H1 (cell line): ENCODE measurements at regions not wholly inside any gene's neighbourhood (a gene's known extent, or its start where the extent isn't known, plus 50 kb on each side); places are given as distances from the start of the nearest gene placed in this dataset.

Source experiments
- CTCF ChIA-PET: fragments of 300-600 bp; sonication (Branson Sonifier 250); formaldehyde crosslinking; loops from one replicate; lab custom pipeline; 2021; ENCODE audit not compliant: partially characterized antibody; lab: Charles Lee
- POLR2A ChIA-PET: fragments of 300-600 bp; sonication (Branson Sonifier 250); formaldehyde crosslinking; loops from one replicate; lab custom pipeline; 2021; ENCODE audit warnings: inconsistent platforms; ENCODE audit not compliant: partially characterized antibody; lab: Charles Lee
- DNase-seq, 2 experiments: peaks; one replicate each; pipeline versions ENCODE4 v3.0.0 to v3.0.0-alpha.2; 2010 to 2022; ENCODE audit warnings: low spot score in 2 of 2, low read depth in 1 of 2, mixed read lengths in 1 of 2
- FAIRE-seq: peaks from 2 replicates; lab custom pipeline; 2011; peaks lifted over from hg19 to GRCh38; lab: Jason Lieb, UNC
- H2AFZ ChIP-seq: 2 replicates; pipeline ENCODE4 v1.8.1; 2012; ENCODE audit warnings: low read length, inconsistent platforms
- H2AK5ac ChIP-seq: 2 replicates; pipeline ENCODE4 v1.6.1; 2013; ENCODE audit warnings: low read depth, low read length
- H2BK120ac ChIP-seq: replicated peaks from 2 replicates; pipeline ENCODE3; 2013; ENCODE audit warnings: low read depth, low read length, inconsistent platforms
- H2BK12ac ChIP-seq: 2 replicates; pipeline ENCODE4 v1.6.1; 2013; ENCODE audit warnings: low read depth, low read length
- H2BK15ac ChIP-seq: 2 replicates; pipeline ENCODE4 v1.6.1; 2013; ENCODE audit warnings: low read length
- H2BK20ac ChIP-seq: 2 replicates; pipeline ENCODE4 v1.6.1; 2013; ENCODE audit warnings: low read length
- H2BK5ac ChIP-seq: 2 replicates; pipeline ENCODE4 v1.6.1; 2013; ENCODE audit warnings: low read depth, low read length
- H3K14ac ChIP-seq: 2 replicates; pipeline ENCODE4 v1.6.1; 2013; ENCODE audit warnings: inconsistent platforms; ENCODE audit not compliant: insufficient read length
- H3K18ac ChIP-seq: 2 replicates; pipeline ENCODE4 v1.6.1; 2013; ENCODE audit warnings: low read length; ENCODE audit errors: extremely low read depth
- H3K23ac ChIP-seq: 2 replicates; pipeline ENCODE4 v1.6.1; 2013; ENCODE audit warnings: inconsistent platforms; ENCODE audit not compliant: insufficient read length
- H3K23me2 ChIP-seq: 2 replicates; pipeline ENCODE4 v1.6.1; 2013; ENCODE audit warnings: low read depth, low read length
- H3K27ac ChIP-seq: 2 replicates; pipeline ENCODE4 v1.6.1; 2011; ENCODE audit warnings: low read depth, low read length, inconsistent platforms
- H3K27me3 ChIP-seq, 4 experiments: replicated peaks in 1 of 4; 1 replicate in 1 of 4; 2 replicates in 3 of 4; pipeline versions ENCODE4 v1.6.1 to v1.8.1; 2011 to 2013; ENCODE audit warnings: low read length in 3 of 4, mild to moderate bottlenecking in 3 of 4, inconsistent platforms in 2 of 4, mixed read lengths in 2 of 4, moderate library complexity in 1 of 4; ENCODE audit not compliant: control insufficient read depth in 3 of 4, insufficient read depth in 3 of 4; ENCODE audit errors: extremely low read depth in 1 of 4
- H3K36me3 ChIP-seq, 4 experiments: 2 replicates each; pipeline versions ENCODE4 v1.6.1 to v1.8.1; 2011 to 2013; ENCODE audit warnings: mild to moderate bottlenecking in 4 of 4, low read length in 3 of 4, moderate library complexity in 2 of 4, control low read depth in 1 of 4, inconsistent platforms in 1 of 4; ENCODE audit not compliant: insufficient read depth in 4 of 4, control insufficient read depth in 2 of 4
- H3K4ac ChIP-seq: replicated peaks from 2 replicates; pipeline ENCODE3; 2013; ENCODE audit warnings: low read length, low read depth, mixed read lengths, inconsistent platforms; ENCODE audit not compliant: insufficient read length
- H3K4me1 ChIP-seq, 4 experiments: replicated peaks in 1 of 4; 1 replicate in 1 of 4; 2 replicates in 3 of 4; pipeline versions ENCODE4 v1.6.1 to v1.8.1; 2011 to 2013; ENCODE audit warnings: low read length in 3 of 4, inconsistent platforms in 2 of 4, mixed read lengths in 1 of 4; ENCODE audit not compliant: insufficient read depth in 4 of 4, control insufficient read depth in 3 of 4
- H3K4me2 ChIP-seq, 2 experiments: 2 replicates each; pipeline versions ENCODE4 v1.6.1 to v1.8.1; 2011 to 2013; ENCODE audit warnings: low read depth in 2 of 2, low read length in 2 of 2, control low read depth in 1 of 2, inconsistent platforms in 1 of 2, mild to moderate bottlenecking in 1 of 2; ENCODE audit not compliant: insufficient read depth in 1 of 2
- H3K4me3 ChIP-seq, 4 experiments: fragments of 200-600, 300-600 bp in 1 of 4; sonication (generic), shearing (Covaris generic), sonication (Bioruptor Twin) in 1 of 4; 2 replicates each; pipeline versions ENCODE4 v1.5.1 to v1.8.1; 2011 to 2016; ENCODE audit warnings: low read length in 4 of 4, low read depth in 3 of 4, control low read depth in 2 of 4, inconsistent platforms in 2 of 4, mild to moderate bottlenecking in 2 of 4, mixed read lengths in 1 of 4, moderate library complexity in 1 of 4; ENCODE audit not compliant: insufficient read depth in 2 of 4; ENCODE audit errors: extremely low read depth in 1 of 4
- H3K56ac ChIP-seq: replicated peaks from 2 replicates; pipeline ENCODE3; 2013; ENCODE audit warnings: low read depth, mild to moderate bottlenecking, mixed read lengths, low read length, inconsistent platforms; ENCODE audit not compliant: insufficient read length
- H3K79me1 ChIP-seq: 2 replicates; pipeline ENCODE4 v1.6.1; 2013; ENCODE audit warnings: low read depth, low read length, control low read depth
- H3K79me2 ChIP-seq, 2 experiments: 2 replicates each; pipeline versions ENCODE4 v1.6.1 to v1.8.1; 2012 to 2013; ENCODE audit warnings: low read length in 2 of 2, mild to moderate bottlenecking in 2 of 2, inconsistent platforms in 1 of 2; ENCODE audit not compliant: insufficient read depth in 2 of 2, control insufficient read depth in 1 of 2
- H3K9ac ChIP-seq, 4 experiments: replicated peaks in 1 of 4; 1 replicate in 1 of 4; 2 replicates in 3 of 4; pipeline versions ENCODE4 v1.6.1 to v1.8.1; 2011 to 2013; ENCODE audit warnings: low read depth in 3 of 4, low read length in 3 of 4, control low read depth in 2 of 4, mild to moderate bottlenecking in 2 of 4, moderate library complexity in 2 of 4, inconsistent platforms in 1 of 4; ENCODE audit errors: extremely low read depth in 1 of 4
- H3K9me3 ChIP-seq, 2 experiments: 2 replicates each; pipeline versions ENCODE4 v1.6.1 to v1.8.1; 2012 to 2013; ENCODE audit warnings: mild to moderate bottlenecking in 2 of 2, moderate library complexity in 2 of 2, control low read depth in 1 of 2, inconsistent platforms in 1 of 2, low read depth in 1 of 2, low read length in 1 of 2, mixed read lengths in 1 of 2; ENCODE audit not compliant: insufficient read depth in 2 of 2
- H4K20me1 ChIP-seq, 2 experiments: replicated peaks in 1 of 2; 2 replicates each; pipeline versions ENCODE3 to v1.8.1; 2011 to 2013; ENCODE audit warnings: inconsistent platforms in 2 of 2, low read length in 2 of 2, mild to moderate bottlenecking in 1 of 2; ENCODE audit not compliant: insufficient read depth in 2 of 2, control insufficient read depth in 1 of 2
- H4K5ac ChIP-seq: 2 replicates; pipeline ENCODE4 v1.6.1; 2013; ENCODE audit warnings: low read length, low read depth, mixed read lengths, inconsistent platforms; ENCODE audit not compliant: insufficient read length
- H4K8ac ChIP-seq: 2 replicates; pipeline ENCODE4 v1.8.0; 2013; ENCODE audit warnings: mild to moderate bottlenecking, moderate library complexity, low read length, inconsistent platforms; ENCODE audit not compliant: insufficient read depth; ENCODE audit errors: extremely low read depth
- H4K91ac ChIP-seq: replicated peaks from 2 replicates; pipeline ENCODE3; 2013; ENCODE audit warnings: low read length, mixed read lengths, inconsistent platforms; ENCODE audit not compliant: insufficient read length
- ASH2L ChIP-seq: fragments of 200-600, 300-600 bp; sonication (generic); IDR thresholded peaks from one replicate; pipeline ENCODE4 v1.7.1; 2017; ENCODE audit warnings: low read length
- BCL11A ChIP-seq, 2 experiments: IDR thresholded peaks; one replicate each; pipeline ENCODE4 v1.6.1; 2011; ENCODE audit warnings: low read depth in 2 of 2, low read length in 2 of 2, mild to moderate bottlenecking in 2 of 2
- CBX8 ChIP-seq: fragments of 300-800, 300-1000 bp; sonication (generic); IDR thresholded peaks from 2 replicates; pipeline ENCODE4 v1.7.1; 2016; ENCODE audit warnings: low read depth, low read length, borderline replicate concordance
- CHD1 ChIP-seq: IDR thresholded peaks from 2 replicates; pipeline ENCODE4 v1.6.1; 2012; ENCODE audit warnings: low read depth, low read length, improper control_type of control experiment
- CHD2 ChIP-seq: IDR thresholded peaks from 2 replicates; pipeline ENCODE4 v1.6.1; 2012; ENCODE audit warnings: low read length, improper control_type of control experiment
- CTBP2 ChIP-seq: IDR thresholded peaks from 2 replicates; pipeline ENCODE4 v1.7.0; 2011; ENCODE audit warnings: borderline replicate concordance, mild to moderate bottlenecking, moderate library complexity, mixed read lengths, low read length; ENCODE audit not compliant: insufficient read depth, insufficient read length
- CTCF ChIP-seq, 3 experiments: IDR thresholded peaks; 1 replicate in 2 of 3; 2 replicates in 1 of 3; pipeline versions ENCODE4 v1.5.1 to v1.6.1; 2011; ENCODE audit warnings: low read length in 3 of 3, mild to moderate bottlenecking in 3 of 3, inconsistent platforms in 2 of 3, low read depth in 1 of 3, moderate library complexity in 1 of 3; ENCODE audit not compliant: insufficient read depth in 1 of 3; ENCODE audit errors: control extremely low read depth in 1 of 3
- NRF1 ChIP-seq: IDR thresholded peaks from 2 replicates; pipeline ENCODE4 v1.6.1; 2011; ENCODE audit warnings: mild to moderate bottlenecking, low read depth, low read length, improper control_type of control experiment
- RXRA ChIP-seq: IDR thresholded peaks from 2 replicates; pipeline ENCODE4 v1.6.1; 2011; ENCODE audit warnings: low read depth, mild to moderate bottlenecking, low read length, moderate library complexity; ENCODE audit not compliant: insufficient read depth
- SIN3A ChIP-seq, 2 experiments: IDR thresholded peaks in 1 of 2; conservative IDR thresholded peaks in 1 of 2; 2 replicates each; pipeline ENCODE4 v1.6.1; 2011 to 2012; ENCODE audit warnings: low read length in 2 of 2, improper control_type of control experiment in 1 of 2, low read depth in 1 of 2, mild to moderate bottlenecking in 1 of 2
- SUZ12 ChIP-seq: fragments of 200-600 bp; sonication (generic); IDR thresholded peaks from 2 replicates; pipeline ENCODE4 v1.6.1; 2012; ENCODE audit warnings: mild to moderate bottlenecking, inconsistent platforms, low read length, moderate library complexity, mixed read lengths
- WGBS, 2 experiments: shearing (Covaris generic) in 1 of 2; methylation state at CpG; one replicate each; pipeline versions ENCODE4 v1.1.6 to v1.1.7; 2013 to 2015; ENCODE audit warnings: low lambda C conversion rate in 2 of 2, mixed read lengths in 2 of 2, inconsistent platforms in 1 of 2, low coverage in 1 of 2, missing lambda C conversion rate in 1 of 2; ENCODE audit not compliant: insufficient replicate concordance in 2 of 2, insufficient coverage in 1 of 2, insufficient read length in 1 of 2; ENCODE audit errors: extremely low coverage in 1 of 2, missing lambda C conversion rate in 1 of 2; 5-methylcytosine and 5-hydroxymethylcytosine counted together

- H3K9me3 ChIP-seq = no peaks in the 10 kb centered on the region
- no peak for FAIRE-seq
- no peaks in the 10 kb centered on the region for H3K23me2 ChIP-seq
- no peaks in the 10 kb centered on the region for H4K20me1 ChIP-seq
- H3K36me3 ChIP-seq = no peaks in the 10 kb centered on the region; a peak in 1 of 8 replicates
- ChIA-PET POLR2A (no interaction called here), CTCF (no interaction called here)
- no peak overlapping the region for H3K18ac ChIP-seq
- no peak overlapping the region for H4K5ac ChIP-seq
- H3K4me2 ChIP-seq = no peak overlapping the region
- 84% methylated on average over 4 of the region's 4 CpGs; no CpG with 5 or more reads in 1 of the 2 experiments for WGBS, 2 experiments
- H3K14ac ChIP-seq = no peak overlapping the region
- no peak overlapping the region for H3K9ac ChIP-seq
- no peak for DNase-seq
- H3K4ac ChIP-seq = no peak overlapping the region
- no peak overlapping the region for H2BK5ac ChIP-seq
- H3K4me1 ChIP-seq = no peaks in the 10 kb centered on the region; a peak in 1 of 7 replicates
- no peak overlapping the region for H3K27ac ChIP-seq
- no peak overlapping the region for H4K91ac ChIP-seq
- no peak overlapping the region for H3K23ac ChIP-seq
- H3K27me3 ChIP-seq = no peaks in the 10 kb centered on the region
- no peaks in the 10 kb centered on the region for H3K79me1 ChIP-seq
- no peak overlapping the region for H2BK120ac ChIP-seq
- H3K79me2 ChIP-seq = no peaks in the 10 kb centered on the region
- no peak overlapping the region for H2AK5ac ChIP-seq
- no peak overlapping the region for H2BK12ac ChIP-seq
- no peak overlapping the region for H2BK20ac ChIP-seq
- no peak overlapping the region for H3K56ac ChIP-seq
- no peak overlapping the region for H3K4me3 ChIP-seq
- H2BK15ac ChIP-seq = no peak overlapping the region
- peak overlapping the region; percentile 66; the same call in 1 of the 2 replicates for H2AFZ ChIP-seq
- no peak overlapping the region for H4K8ac ChIP-seq
- TF ChIP-seq BCL11A (IDR thresholded peaks at IDR 0.05; ENCODE audit: low read depth in 2 of 2, low read length in 2 of 2) = no peak
- TF ChIP-seq CTCF (IDR thresholded peaks at IDR 0.05; ENCODE audit: control extremely low read depth in 1 of 3, insufficient read depth in 1 of 3, low read depth in 1 of 3, low read length in 3 of 3) = no peak
- no peak for TF ChIP-seq CHD1
- TF ChIP-seq CBX8 = no peak
- TF ChIP-seq SUZ12 = no peak
- TF ChIP-seq CTBP2 = no peak
- no peak for TF ChIP-seq CHD2
- TF ChIP-seq NRF1 = no peak
- TF ChIP-seq RXRA = no peak
- no peak for TF ChIP-seq SIN3A (conservative IDR thresholded peaks at IDR 0.05 in 1 of 2, IDR thresholded peaks at IDR 0.05 in 1 of 2; ENCODE audit: low read depth in 1 of 2, low read length in 2 of 2)
- no peak for TF ChIP-seq ASH2L
Measured at GRCh38 chr6:146885708-146886457, 287.1 kb downstream of the ADGB start.
